ENCODE measurements at regions not wholly inside any gene's neighbourhood (a gene's known extent, or its start where the extent isn't known, plus 50 kb on each side); places are given as distances from the start of the nearest gene placed in this dataset.

- 89 to 94% methylated on average over 2 to 17 of the region's 17 CpGs for WGBS, 2 donors (ENCODE audit: low coverage in 1 of 2)
- intact Hi-C loops (cut with DNase I; ENCODE audit: low total_unique reads), result no loop called here
Observed at GRCh38 chr9:126276056-126276728, 50.4 kb upstream of the MVB12B start.

More at GRCh38 chr9:126276056-126276728, 50.4 kb upstream of the MVB12B start:
- TF ChIP-seq POLR2AphosphoS5 (IDR thresholded peaks at IDR 0.05), result no peak
- TF ChIP-seq POLR2A (IDR thresholded peaks at IDR 0.05), result no peak
- TF ChIP-seq EP300 (IDR thresholded peaks at IDR 0.05; ENCODE audit: low read depth), result no peak
- TF ChIP-seq CTCF (IDR thresholded peaks at IDR 0.05), result no peak
- Histone ChIP-seq H3K27me3 (peaks cover 5% of the 10 kb centered on the region), H3K9me3 (peaks cover 0 to 4% of the 10 kb centered on the region in 2 donors), H3K4me1 (no peaks in the 10 kb centered on the region), H3K4me3 (no peak overlapping the region), H3K36me3 (no peaks in the 10 kb centered on the region), H3K27ac (no peak overlapping the region)
- DNase-seq, result no peak
- in situ Hi-C loops (cut with MboI; ENCODE audit: low pct_ligation_motif_present in 1 of 4, low pct_unique_long_range_greater_than_20kb in 1 of 4, low sequenced_read_pairs in 3 of 4), result no loop called here
